ENCODE measurements at regions not wholly inside any gene's neighbourhood (a gene's known extent, or its start where the extent isn't known, plus 50 kb on each side); places are given as distances from the start of the nearest gene placed in this dataset.

GRCh38 chr13:73996569-73996968, 137.6 kb downstream of the KLF12 start:
- H3K27ac Mint-ChIP-seq = peak overlapping the region; percentile 19
- no peaks in the 10 kb centered on the region for H3K27me3 Mint-ChIP-seq
- no peak overlapping the region for H3K4me3 Mint-ChIP-seq
- H3K9me3 Mint-ChIP-seq = no peaks in the 10 kb centered on the region
- peaks cover 71% of the 10 kb centered on the region for H3K4me1 Mint-ChIP-seq
- peaks cover 6% of the 10 kb centered on the region for H3K36me3 Mint-ChIP-seq

GRCh38 chr13:73995736-73996135, 138.5 kb downstream of the KLF12 start:
- Mint-ChIP-seq H3K27ac (no peak overlapping the region), H3K4me1 (peaks cover 71% of the 10 kb centered on the region), H3K36me3 (peaks cover 10% of the 10 kb centered on the region)

DNA sequence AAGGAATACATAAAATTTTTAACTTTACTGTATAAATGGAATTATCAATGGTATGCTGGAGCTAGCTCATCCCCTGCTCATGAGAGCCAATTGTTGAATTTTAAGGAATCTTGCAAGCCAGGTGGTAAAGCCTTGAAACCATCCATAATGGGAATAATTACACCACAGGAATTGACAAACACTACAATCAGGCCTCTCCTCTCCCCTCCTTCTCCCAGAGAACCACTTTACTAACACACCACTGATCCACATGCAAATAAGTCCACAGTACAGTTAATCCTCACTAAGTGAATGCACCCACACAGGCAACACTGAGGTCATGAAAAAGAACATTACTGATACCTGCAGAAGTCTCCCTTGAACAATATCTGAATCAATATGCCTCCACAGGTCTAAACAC, 140.5 kb downstream of the KLF12 start:
- Mint-ChIP-seq H3K36me3 (peaks cover 14% of the 10 kb centered on the region), H3K4me3 (no peak overlapping the region), H3K4me1 (peaks cover 71% of the 10 kb centered on the region), H3K27me3 (no peaks in the 10 kb centered on the region), H3K9me3 (no peaks in the 10 kb centered on the region), H3K27ac (peak overlapping the region; percentile 8)

More at GRCh38 chr13:73995736-73996135, 138.5 kb downstream of the KLF12 start:
- no peaks in the 10 kb centered on the region for H3K9me3 Mint-ChIP-seq
- no peaks in the 10 kb centered on the region for H3K27me3 Mint-ChIP-seq
- no peak overlapping the region for H3K4me3 Mint-ChIP-seq

- Mint-ChIP-seq H3K36me3 (peaks cover 14% of the 10 kb centered on the region), H3K27me3 (no peaks in the 10 kb centered on the region), H3K4me1 (peaks cover 72% of the 10 kb centered on the region), H3K4me3 (no peak overlapping the region), H3K27ac (peak overlapping the region; percentile 25), H3K9me3 (no peaks in the 10 kb centered on the region)
Measured at GRCh38 chr13:73991884-73992283, 142.3 kb downstream of the KLF12 start.

- no peak overlapping the region for H3K4me3 Mint-ChIP-seq
- no peak overlapping the region for H3K27ac Mint-ChIP-seq
- no peaks in the 10 kb centered on the region for H3K9me3 Mint-ChIP-seq
- H3K36me3 Mint-ChIP-seq = peaks cover 16% of the 10 kb centered on the region
- H3K27me3 Mint-ChIP-seq = no peaks in the 10 kb centered on the region
- H3K4me1 Mint-ChIP-seq = peaks cover 72% of the 10 kb centered on the region
Measured at GRCh38 chr13:73991384-73991783, 142.8 kb downstream of the KLF12 start.

DNA sequence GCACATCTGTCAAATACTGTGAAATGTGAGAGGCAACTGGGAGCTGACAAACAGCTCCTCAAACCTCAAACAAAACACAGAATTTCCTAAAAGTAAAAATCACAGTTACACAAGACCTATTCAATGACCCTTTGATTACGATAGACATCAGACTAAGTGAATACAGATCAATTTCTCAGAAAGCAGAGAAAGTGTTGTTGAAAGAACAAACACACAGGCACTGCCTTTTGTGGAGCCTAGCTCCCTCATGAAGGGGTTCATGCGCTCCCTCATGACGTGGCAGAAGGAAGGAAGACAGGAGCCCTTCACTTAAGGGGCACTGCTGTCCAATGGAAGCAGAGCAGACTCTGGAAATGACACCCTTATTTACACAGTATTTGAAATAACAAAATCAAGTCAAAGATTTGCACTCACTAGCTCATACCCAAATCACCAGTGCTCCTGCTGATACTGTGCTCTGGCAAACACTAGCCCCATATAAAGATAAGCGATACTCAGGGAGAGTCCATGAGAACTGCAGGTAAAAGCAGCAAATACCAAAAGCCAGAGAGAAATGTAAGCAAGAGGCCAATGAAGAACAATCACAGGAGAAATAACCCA, 144.9 kb downstream of the KLF12 start:
- Mint-ChIP-seq H3K9me3 (no peaks in the 10 kb centered on the region), H3K36me3 (peaks cover 17% of the 10 kb centered on the region), H3K27me3 (no peaks in the 10 kb centered on the region), H3K27ac (peak overlapping the region; percentile 90), H3K4me3 (no peak overlapping the region), H3K4me1 (peaks cover 59% of the 10 kb centered on the region)

DNA sequence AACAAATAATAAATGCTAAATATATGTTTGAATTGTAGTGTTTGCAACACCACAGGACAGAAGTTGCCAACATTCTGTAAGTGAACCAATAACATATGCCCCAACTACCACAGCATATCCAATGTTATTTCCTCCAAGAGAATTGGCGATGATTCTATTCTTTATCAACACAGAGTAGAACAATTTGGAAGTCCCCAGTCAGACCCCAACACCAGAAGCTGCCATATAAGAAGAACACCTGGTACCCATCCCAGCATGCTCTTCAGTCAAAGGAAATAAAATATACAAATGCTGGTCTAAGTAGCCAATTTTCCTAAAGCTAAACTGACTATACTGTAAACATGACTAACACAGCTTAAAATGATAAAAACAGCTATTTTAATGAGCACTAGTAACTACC, 145.7 kb downstream of the KLF12 start:
- peaks cover 15% of the 10 kb centered on the region for H3K36me3 Mint-ChIP-seq
- peaks cover 55% of the 10 kb centered on the region for H3K4me1 Mint-ChIP-seq
- no peaks in the 10 kb centered on the region for H3K27me3 Mint-ChIP-seq
- peak overlapping the region; percentile 92 for H3K27ac Mint-ChIP-seq
- no peaks in the 10 kb centered on the region for H3K9me3 Mint-ChIP-seq
- H3K4me3 Mint-ChIP-seq = no peak overlapping the region

GRCh38 chr13:73987618-73988017, 146.6 kb downstream of the KLF12 start:
- no peaks in the 10 kb centered on the region for H3K9me3 Mint-ChIP-seq
- H3K4me3 Mint-ChIP-seq = no peak overlapping the region
- peaks cover 55% of the 10 kb centered on the region for H3K4me1 Mint-ChIP-seq
- H3K27ac Mint-ChIP-seq = peak overlapping the region; percentile 92
- no peaks in the 10 kb centered on the region for H3K27me3 Mint-ChIP-seq
- H3K36me3 Mint-ChIP-seq = peaks cover 13% of the 10 kb centered on the region

- Mint-ChIP-seq H3K4me1 (peaks cover 44% of the 10 kb centered on the region), H3K9me3 (no peaks in the 10 kb centered on the region), H3K27ac (no peak overlapping the region), H3K4me3 (peak overlapping the region; percentile 86), H3K36me3 (peaks cover 9% of the 10 kb centered on the region), H3K27me3 (no peaks in the 10 kb centered on the region)
Measured at GRCh38 chr13:73985783-73986182, 148.4 kb downstream of the KLF12 start.

DNA sequence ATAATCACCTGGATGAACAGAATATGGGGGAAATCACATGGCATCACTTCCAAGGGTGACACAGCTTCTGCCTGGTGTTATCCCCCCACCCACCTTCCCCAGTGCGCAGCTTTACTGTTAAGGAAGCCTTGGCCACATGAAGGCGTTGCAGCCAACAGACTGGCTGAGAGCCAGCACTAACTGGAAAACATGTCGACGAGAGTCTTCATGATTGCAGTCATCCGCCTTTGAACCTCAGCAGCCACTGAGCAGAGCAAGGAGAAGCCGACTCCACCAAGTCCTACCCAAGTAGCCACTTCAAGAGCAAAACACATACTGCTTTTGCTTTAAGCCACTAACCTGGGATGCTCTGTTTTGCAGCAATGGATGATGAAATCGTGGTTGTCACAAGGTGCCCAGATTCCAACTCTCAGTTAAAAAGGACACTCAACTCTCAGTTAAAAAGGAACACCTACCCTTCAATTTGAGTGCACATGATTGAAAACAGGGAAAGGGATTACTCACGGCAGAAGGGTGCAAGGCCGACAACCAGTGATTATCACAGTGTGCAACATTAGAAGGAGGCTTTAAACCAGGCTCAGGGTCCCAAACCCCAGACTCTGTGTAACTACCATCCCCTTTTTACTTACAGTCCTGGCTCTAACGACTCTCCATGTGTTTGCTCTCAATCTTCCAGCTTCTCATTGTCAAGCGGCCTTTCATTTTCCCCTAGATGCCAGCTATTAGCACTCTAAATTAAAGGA, 149.1 kb downstream of the KLF12 start:
- Mint-ChIP-seq H3K27ac (no peak overlapping the region), H3K27me3 (no peaks in the 10 kb centered on the region), H3K4me3 (peak overlapping the region; percentile 86)

GRCh38 chr13:73984201-73984600, 150.0 kb downstream of the KLF12 start:
- H3K27ac Mint-ChIP-seq = no peak overlapping the region
- peaks cover 5% of the 10 kb centered on the region for H3K36me3 Mint-ChIP-seq
- H3K4me3 Mint-ChIP-seq = peak overlapping the region; percentile 86
- no peaks in the 10 kb centered on the region for H3K9me3 Mint-ChIP-seq
- no peaks in the 10 kb centered on the region for H3K27me3 Mint-ChIP-seq
- H3K4me1 Mint-ChIP-seq = peaks cover 46% of the 10 kb centered on the region

More for the DNA sequence above, 149.1 kb downstream of the KLF12 start:
- peaks cover 7% of the 10 kb centered on the region for H3K36me3 Mint-ChIP-seq
- H3K4me1 Mint-ChIP-seq = peaks cover 46% of the 10 kb centered on the region
- no peaks in the 10 kb centered on the region for H3K9me3 Mint-ChIP-seq

DNA sequence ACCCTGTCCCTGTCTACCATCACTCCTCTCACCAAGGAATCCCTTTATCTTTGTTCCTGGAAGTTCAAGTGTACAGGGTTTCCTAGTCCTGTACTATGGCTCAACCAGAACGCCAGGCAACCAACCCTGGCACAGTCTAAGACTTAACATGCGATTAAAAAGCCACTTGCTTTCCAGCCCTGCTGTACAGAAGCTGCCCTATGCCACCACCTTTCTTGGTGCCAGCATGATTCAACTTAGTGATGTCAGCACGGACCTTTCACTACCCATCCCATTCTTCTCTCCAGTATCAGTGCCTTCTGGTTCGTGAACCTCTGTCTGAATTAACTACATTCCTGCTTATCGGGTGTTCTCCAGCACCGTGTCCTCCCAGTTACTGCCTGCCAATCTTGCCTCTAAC, 151.1 kb downstream of the KLF12 start:
- H3K27me3 Mint-ChIP-seq = no peaks in the 10 kb centered on the region
- no peak overlapping the region for H3K27ac Mint-ChIP-seq
- no peaks in the 10 kb centered on the region for H3K9me3 Mint-ChIP-seq
- H3K36me3 Mint-ChIP-seq = peaks cover 7% of the 10 kb centered on the region
- H3K4me1 Mint-ChIP-seq = peaks cover 44% of the 10 kb centered on the region
- no peak overlapping the region for H3K4me3 Mint-ChIP-seq

GRCh38 chr13:73981595-73981994, 152.6 kb downstream of the KLF12 start:
- H3K27ac Mint-ChIP-seq = no peak overlapping the region
- peaks cover 1% of the 10 kb centered on the region for H3K9me3 Mint-ChIP-seq
- H3K27me3 Mint-ChIP-seq = no peaks in the 10 kb centered on the region
- H3K36me3 Mint-ChIP-seq = peaks cover 15% of the 10 kb centered on the region
- H3K4me1 Mint-ChIP-seq = peaks cover 46% of the 10 kb centered on the region
- no peak overlapping the region for H3K4me3 Mint-ChIP-seq

GRCh38 chr13:73975767-73976166, 158.4 kb downstream of the KLF12 start:
- H3K4me3 Mint-ChIP-seq = no peak overlapping the region
- peaks cover 27% of the 10 kb centered on the region for H3K36me3 Mint-ChIP-seq
- H3K9me3 Mint-ChIP-seq = peaks cover 10% of the 10 kb centered on the region
- H3K27me3 Mint-ChIP-seq = no peaks in the 10 kb centered on the region
- peaks cover 84% of the 10 kb centered on the region for H3K4me1 Mint-ChIP-seq
- peak overlapping the region; percentile 13 for H3K27ac Mint-ChIP-seq

- H3K27me3 Mint-ChIP-seq = no peaks in the 10 kb centered on the region
- H3K9me3 Mint-ChIP-seq = peaks cover 10% of the 10 kb centered on the region
Measured at GRCh38 chr13:73974051-73974450, 160.2 kb downstream of the KLF12 start.

DNA sequence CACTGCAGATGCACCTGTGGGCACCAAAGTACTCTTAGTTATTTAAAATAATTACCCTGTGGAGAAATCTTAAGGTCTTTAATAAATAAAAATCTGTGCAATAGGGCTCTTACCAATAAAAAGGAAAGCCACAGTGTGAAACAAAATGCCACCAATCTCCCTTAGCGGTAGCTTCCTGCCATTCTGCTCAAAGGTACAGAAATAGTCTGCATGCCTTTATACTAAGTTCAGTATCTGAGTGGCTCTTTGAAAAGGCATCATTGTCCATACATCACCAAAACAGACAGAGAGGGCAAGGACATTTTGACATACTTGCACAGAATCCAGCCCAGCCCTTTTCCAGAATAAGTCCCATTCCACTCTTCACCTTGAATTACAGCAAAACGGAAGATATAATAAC, 161.0 kb downstream of the KLF12 start:
- H3K9me3 Mint-ChIP-seq = peaks cover 10% of the 10 kb centered on the region
- no peaks in the 10 kb centered on the region for H3K27me3 Mint-ChIP-seq
- peak overlapping the region; percentile 56 for H3K27ac Mint-ChIP-seq
- peaks cover 30% of the 10 kb centered on the region for H3K36me3 Mint-ChIP-seq
- H3K4me1 Mint-ChIP-seq = peaks cover 77% of the 10 kb centered on the region
- no peak overlapping the region for H3K4me3 Mint-ChIP-seq

More at GRCh38 chr13:73974051-73974450, 160.2 kb downstream of the KLF12 start:
- Mint-ChIP-seq H3K27ac (no peak overlapping the region), H3K4me3 (no peak overlapping the region), H3K4me1 (peaks cover 76% of the 10 kb centered on the region), H3K36me3 (peaks cover 32% of the 10 kb centered on the region)

Data from activated naive CD4-positive, alpha-beta T cell treated with anti-CD3 and anti-CD28 coated beads, Interleukin-2, amount 50 U/mL, for 24 hours (primary cell).